ENCODE measurements at regions not wholly inside any gene's neighbourhood (a gene's known extent, or its start where the extent isn't known, plus 50 kb on each side); places are given as distances from the start of the nearest gene placed in this dataset.

DNA sequence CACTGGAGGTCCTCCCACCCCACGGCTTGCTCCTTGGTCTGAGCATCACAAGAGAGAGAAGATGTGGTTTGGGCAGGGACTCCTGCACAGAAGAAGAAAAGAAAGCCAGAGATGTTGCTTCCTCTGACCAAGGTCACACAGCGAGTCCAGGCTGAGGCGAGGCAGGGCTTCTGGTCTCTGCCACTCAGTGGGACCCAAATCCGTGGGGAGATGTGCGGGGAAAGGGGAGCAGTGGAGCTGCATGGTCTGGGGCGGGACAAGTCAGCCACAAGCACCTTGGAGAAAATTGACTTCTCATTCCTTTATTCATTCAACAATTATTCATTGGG lies 150.9 kb downstream of the C9orf50 start:
- TF ChIP-seq POLR2AphosphoS5 (IDR thresholded peaks at IDR 0.05; ENCODE audit: borderline replicate concordance, low read depth, low read length) (no peak), EZH2 (IDR thresholded peaks at IDR 0.05) (no peak), FOXP2 (optimal IDR thresholded peaks at IDR 0.05; ENCODE audit: control extremely low read depth, extremely low read length, insufficient read depth) (no peak)
